ENCODE measurements at regions not wholly inside any gene's neighbourhood (a gene's known extent, or its start where the extent isn't known, plus 50 kb on each side); places are given as distances from the start of the nearest gene placed in this dataset.

DNA sequence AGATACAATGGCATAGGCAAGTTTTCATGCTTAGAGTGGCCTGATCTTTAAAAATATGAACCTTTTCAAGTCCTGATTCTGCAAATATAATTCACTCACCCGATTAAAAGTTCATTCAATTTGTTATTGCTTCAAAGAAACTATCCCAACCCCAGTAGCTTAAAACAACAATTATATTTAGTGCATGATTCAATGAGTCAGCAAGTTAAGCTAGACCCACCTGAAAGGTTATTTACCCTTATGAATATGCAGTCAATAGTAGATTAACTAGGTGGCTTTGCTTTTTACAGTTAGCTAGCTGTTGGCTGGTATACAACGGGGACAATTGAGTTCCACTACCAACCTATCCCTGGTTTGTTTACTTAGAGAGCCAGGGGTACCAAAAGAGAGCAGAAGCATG is 95.6 kb upstream of the ANKEF1 start:
- TF ChIP-seq, protein P1, sequence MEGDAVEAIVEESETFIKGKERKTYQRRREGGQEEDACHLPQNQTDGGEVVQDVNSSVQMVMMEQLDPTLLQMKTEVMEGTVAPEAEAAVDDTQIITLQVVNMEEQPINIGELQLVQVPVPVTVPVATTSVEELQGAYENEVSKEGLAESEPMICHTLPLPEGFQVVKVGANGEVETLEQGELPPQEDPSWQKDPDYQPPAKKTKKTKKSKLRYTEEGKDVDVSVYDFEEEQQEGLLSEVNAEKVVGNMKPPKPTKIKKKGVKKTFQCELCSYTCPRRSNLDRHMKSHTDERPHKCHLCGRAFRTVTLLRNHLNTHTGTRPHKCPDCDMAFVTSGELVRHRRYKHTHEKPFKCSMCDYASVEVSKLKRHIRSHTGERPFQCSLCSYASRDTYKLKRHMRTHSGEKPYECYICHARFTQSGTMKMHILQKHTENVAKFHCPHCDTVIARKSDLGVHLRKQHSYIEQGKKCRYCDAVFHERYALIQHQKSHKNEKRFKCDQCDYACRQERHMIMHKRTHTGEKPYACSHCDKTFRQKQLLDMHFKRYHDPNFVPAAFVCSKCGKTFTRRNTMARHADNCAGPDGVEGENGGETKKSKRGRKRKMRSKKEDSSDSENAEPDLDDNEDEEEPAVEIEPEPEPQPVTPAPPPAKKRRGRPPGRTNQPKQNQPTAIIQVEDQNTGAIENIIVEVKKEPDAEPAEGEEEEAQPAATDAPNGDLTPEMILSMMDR (IDR thresholded peaks at IDR 0.05): no peak
- no peak for TF ChIP-seq POLR2AphosphoS5 (IDR thresholded peaks at IDR 0.05; ENCODE audit: low read depth, low read length)
